NCI-H1417 treated with DMSO at 0.1 percent for 48 hours (cell line): ENCODE measurements at regions not wholly inside any gene's neighbourhood (a gene's known extent, or its start where the extent isn't known, plus 50 kb on each side); places are given as distances from the start of the nearest gene placed in this dataset.

Experiments used
- DNase-seq: peaks from one replicate; lab custom pipeline; 2025; lab: John Stamatoyannopoulos, UW

DNA sequence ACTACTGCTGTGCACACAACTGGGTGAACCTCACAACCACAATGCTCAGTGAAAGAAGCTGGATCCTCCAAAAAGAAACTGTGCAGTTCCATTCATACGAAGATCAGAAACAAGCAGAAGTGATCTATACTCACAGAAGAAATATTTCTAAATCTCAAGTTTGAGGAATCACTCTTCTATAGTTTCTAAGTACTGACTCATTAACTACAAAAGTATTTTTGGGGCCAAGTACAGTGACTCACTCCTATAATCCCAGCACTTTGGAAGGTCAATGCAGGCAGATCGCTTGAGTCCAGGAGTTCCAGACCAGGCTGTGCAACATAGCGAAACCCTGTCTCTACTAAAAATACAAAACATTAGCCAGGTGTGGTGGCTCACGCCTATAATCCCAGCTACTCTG, 51.3 kb upstream of the RELL1 start:
- DNase-seq: no peak
